Kidney (tissue), 13 donors: ENCODE measurements at regions not wholly inside any gene's neighbourhood (a gene's known extent, or its start where the extent isn't known, plus 50 kb on each side); places are given as distances from the start of the nearest gene placed in this dataset.

Source experiments
- DNase-seq, 5 donors: peaks; one replicate each; pipeline ENCODE4 v3.0.0-alpha.2; 2013 to 2020
- FAIRE-seq: peaks from 2 replicates; lab custom pipeline; 2012; peaks lifted over from hg19 to GRCh38; lab: Jason Lieb, UNC
- H3K27ac ChIP-seq, 2 donors: one replicate each; pipeline ENCODE4 v1.7.0; 2013; ENCODE audit warnings: low read depth in 2 of 2, low read length in 2 of 2, inconsistent platforms in 1 of 2
- H3K27me3 ChIP-seq: one replicate; pipeline ENCODE4 v1.7.1; 2013; ENCODE audit warnings: low read length, inconsistent platforms; ENCODE audit not compliant: control insufficient read depth, insufficient read depth
- H3K36me3 ChIP-seq, 3 donors: one replicate each; pipeline versions ENCODE4 v1.7.0 to v1.7.1; 2013; ENCODE audit warnings: low read length in 3 of 3, control low read depth in 1 of 3, inconsistent platforms in 1 of 3; ENCODE audit not compliant: insufficient read depth in 3 of 3, control insufficient read depth in 2 of 3
- H3K4me1 ChIP-seq, 3 donors: one replicate each; pipeline versions ENCODE4 v1.7.0 to v1.7.1; 2013; ENCODE audit warnings: low read length in 3 of 3, inconsistent platforms in 1 of 3, low read depth in 1 of 3; ENCODE audit not compliant: control insufficient read depth in 2 of 3, insufficient read depth in 2 of 3
- H3K4me3 ChIP-seq, 3 donors: one replicate each; pipeline versions ENCODE4 v1.7.0 to v1.8.1; 2013; ENCODE audit warnings: low read length in 3 of 3, control low read depth in 1 of 3, inconsistent platforms in 1 of 3
- H3K9ac ChIP-seq, 3 donors: one replicate each; pipeline versions ENCODE4 v1.7.0 to v1.7.1; 2013; ENCODE audit warnings: low read length in 3 of 3, control low read depth in 1 of 3, inconsistent platforms in 1 of 3
- H3K9me3 ChIP-seq, 3 donors: one replicate each; pipeline versions ENCODE4 v1.7.0 to v1.7.1; 2013; ENCODE audit warnings: low read length in 3 of 3, control low read depth in 1 of 3, inconsistent platforms in 1 of 3; ENCODE audit not compliant: control insufficient read depth in 2 of 3, insufficient read depth in 1 of 3
- intact Hi-C: fragments of 100-400 bp; cut with DNase I; formaldehyde crosslinking; loops from one replicate; pipeline ENCODE4 v1.11.1; 2022
- TF ChIP-seq, protein P1 (sequence below): IDR thresholded peaks from 3 replicates; pipeline ENCODE4 v1.5.1; 2012; ENCODE audit warnings: mild to moderate bottlenecking, moderate library complexity, borderline replicate concordance; ENCODE audit not compliant: insufficient read depth; ENCODE audit errors: extremely low read depth
- donor health status: control.
- donor health status: control.
- donor health status: control.
- donor health status: control.
- donor health status: control.
- donor health status: DM: yes; HTN: yes; CAD: no.
- donor health status: Normal renal cell carcinoma (clear cell type).

DNA sequence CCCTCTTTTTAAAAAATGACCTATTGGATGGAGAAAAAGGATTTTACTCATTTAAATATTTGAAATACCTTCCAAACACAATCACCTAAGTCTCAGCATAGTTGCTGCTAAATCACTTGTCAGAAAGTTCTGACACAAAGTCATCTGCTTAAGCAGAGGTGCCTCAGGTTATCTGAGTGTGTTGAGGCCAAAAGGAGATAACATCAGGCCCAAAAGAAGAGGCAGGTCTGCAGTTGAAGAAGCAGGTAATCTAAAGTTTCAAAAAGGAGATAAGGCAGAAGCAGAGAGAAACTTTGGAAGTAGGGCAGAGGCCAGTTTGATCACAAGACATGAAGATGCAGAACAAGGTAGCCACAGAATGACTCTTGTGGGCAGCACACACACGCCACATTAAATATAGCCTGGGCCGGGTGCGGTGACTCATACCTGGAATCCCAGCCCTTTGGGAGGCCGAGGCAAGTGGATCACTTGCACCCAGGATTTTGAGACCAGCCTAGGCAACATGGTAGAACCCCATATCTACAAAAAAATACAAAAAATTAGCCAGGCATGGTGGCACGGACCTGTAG lies 175.7 kb upstream of the API5 start:
- no peaks in the 10 kb centered on the region for H3K36me3 ChIP-seq
- intact Hi-C loops, result no loop called here

DNA sequence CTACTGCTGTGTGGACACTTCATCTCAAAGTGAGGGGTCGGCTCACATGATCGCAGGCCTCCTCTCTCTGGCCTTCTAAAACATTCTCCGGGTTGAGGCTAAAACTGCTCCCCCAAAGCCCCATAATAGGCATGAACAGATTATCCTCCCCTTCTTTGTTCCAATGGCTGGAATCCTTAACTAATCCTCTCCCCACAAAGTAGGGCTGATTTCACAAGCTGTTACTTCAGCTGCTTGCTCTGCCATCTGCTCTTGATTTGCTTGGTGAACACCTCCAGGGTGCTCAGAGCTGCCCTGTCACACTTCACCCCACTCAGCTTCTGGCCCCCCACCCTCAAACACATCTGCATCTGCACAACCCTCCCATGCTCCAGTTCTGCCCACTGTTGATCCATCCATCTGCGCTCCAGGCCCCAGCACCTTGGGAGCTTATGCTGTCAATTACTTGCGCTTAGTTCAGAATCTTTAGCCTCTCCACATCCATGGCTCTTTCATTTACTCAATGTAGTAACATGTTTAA lies 173.1 kb upstream of the API5 start:
- intact Hi-C loops, result no loop called here

More for the DNA sequence above, 175.7 kb upstream of the API5 start:
- no peak overlapping the region for H3K9ac ChIP-seq
- no peaks in the 10 kb centered on the region for H3K4me1 ChIP-seq
- DNase-seq (no peak), FAIRE-seq (no peak)
- no peaks in the 10 kb centered on the region for H3K27me3 ChIP-seq
- TF ChIP-seq, protein P1, sequence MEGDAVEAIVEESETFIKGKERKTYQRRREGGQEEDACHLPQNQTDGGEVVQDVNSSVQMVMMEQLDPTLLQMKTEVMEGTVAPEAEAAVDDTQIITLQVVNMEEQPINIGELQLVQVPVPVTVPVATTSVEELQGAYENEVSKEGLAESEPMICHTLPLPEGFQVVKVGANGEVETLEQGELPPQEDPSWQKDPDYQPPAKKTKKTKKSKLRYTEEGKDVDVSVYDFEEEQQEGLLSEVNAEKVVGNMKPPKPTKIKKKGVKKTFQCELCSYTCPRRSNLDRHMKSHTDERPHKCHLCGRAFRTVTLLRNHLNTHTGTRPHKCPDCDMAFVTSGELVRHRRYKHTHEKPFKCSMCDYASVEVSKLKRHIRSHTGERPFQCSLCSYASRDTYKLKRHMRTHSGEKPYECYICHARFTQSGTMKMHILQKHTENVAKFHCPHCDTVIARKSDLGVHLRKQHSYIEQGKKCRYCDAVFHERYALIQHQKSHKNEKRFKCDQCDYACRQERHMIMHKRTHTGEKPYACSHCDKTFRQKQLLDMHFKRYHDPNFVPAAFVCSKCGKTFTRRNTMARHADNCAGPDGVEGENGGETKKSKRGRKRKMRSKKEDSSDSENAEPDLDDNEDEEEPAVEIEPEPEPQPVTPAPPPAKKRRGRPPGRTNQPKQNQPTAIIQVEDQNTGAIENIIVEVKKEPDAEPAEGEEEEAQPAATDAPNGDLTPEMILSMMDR, result no peak
- no peak overlapping the region for H3K4me3 ChIP-seq
- no peak overlapping the region for H3K27ac ChIP-seq
- H3K9me3 ChIP-seq, result no peaks in the 10 kb centered on the region

DNA sequence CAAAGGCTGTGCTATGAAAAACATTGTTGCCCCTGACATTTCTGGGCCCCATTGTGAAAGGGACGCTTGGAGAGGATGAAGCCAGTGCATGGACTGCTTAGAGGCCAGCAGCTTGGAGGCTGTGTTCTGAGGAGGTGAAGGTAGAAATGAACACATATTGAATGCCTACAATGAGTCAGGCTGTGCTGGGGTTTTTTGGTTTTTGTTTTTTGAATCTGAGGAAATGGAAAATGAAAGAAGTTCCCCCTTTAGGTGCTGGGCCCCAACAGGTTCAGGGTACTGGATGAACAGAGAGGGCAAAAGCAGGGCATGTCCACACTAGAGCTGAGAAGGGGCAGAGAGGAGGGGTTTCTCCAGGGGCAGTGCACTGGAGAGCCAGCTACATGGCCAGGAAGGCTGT lies 166.1 kb upstream of the API5 start:
- Histone ChIP-seq H3K9ac (no peak overlapping the region), H3K4me3 (no peak overlapping the region), H3K27ac (no peak overlapping the region), H3K4me1 (no peaks in the 10 kb centered on the region), H3K27me3 (no peaks in the 10 kb centered on the region), H3K36me3 (no peaks in the 10 kb centered on the region), H3K9me3 (no peaks in the 10 kb centered on the region)
- TF ChIP-seq, protein P1, result no peak
- DNase-seq (no peak), FAIRE-seq (no peak)
- intact Hi-C loops, result no loop called here

More for the DNA sequence above, 173.1 kb upstream of the API5 start:
- no peak overlapping the region for H3K27ac ChIP-seq
- H3K9me3 ChIP-seq, result no peaks in the 10 kb centered on the region
- no peaks in the 10 kb centered on the region for H3K36me3 ChIP-seq
- no peak for FAIRE-seq
- H3K4me3 ChIP-seq, result no peak overlapping the region
- H3K27me3 ChIP-seq, result no peaks in the 10 kb centered on the region
- no peak for DNase-seq
- no peaks in the 10 kb centered on the region for H3K4me1 ChIP-seq
- H3K9ac ChIP-seq, result no peak overlapping the region
- TF ChIP-seq, protein P1, result no peak
